T-cell (primary cell): ENCODE measurements at regions not wholly inside any gene's neighbourhood (a gene's known extent, or its start where the extent isn't known, plus 50 kb on each side); places are given as distances from the start of the nearest gene placed in this dataset.
"Not testable (repeated sequence)": the region's sequence is repeated elsewhere in the genome, so short reads cannot be mapped to it uniquely, and the experiment has no call there.

Experiments used
- ATAC-seq, 4 experiments: fragments of 200-7000 bp in 3 of 4; fragments of 150-1000 bp in 1 of 4; cut with Tn5 transposase; replicated peaks in 1 of 4; 1 replicate in 3 of 4; 2 replicates in 1 of 4; pipeline ENCODE4 v1.10.0; 2021; ENCODE audit warnings: moderate library complexity in 3 of 4, mild to moderate bottlenecking in 2 of 4, moderate number of reproducible peaks in 1 of 4
- CTCF ChIA-PET, 2 donors: fragments of 300-600 bp; sonication (Branson Sonifier 250); formaldehyde crosslinking; loops; one replicate each; lab custom pipeline; 2022; ENCODE audit warnings: antibody characterized with exemption in 2 of 2; lab: Charles Lee
- POLR2A ChIA-PET, 2 donors: fragments of 300-600 bp; sonication (Branson Sonifier 250); formaldehyde crosslinking; loops; one replicate each; lab custom pipeline; 2022; ENCODE audit warnings: antibody characterized with exemption in 2 of 2; lab: Charles Lee
- DNase-seq, 35 experiments: peaks; one replicate each; pipeline versions ENCODE4 v3.0.0 to v3.0.0-alpha.2; 2013 to 2023
- H3K27ac ChIP-seq: one replicate; pipeline ENCODE4 v1.5.1; 2013; ENCODE audit warnings: low read length
- H3K27me3 ChIP-seq, 2 experiments: replicated peaks in 1 of 2; 1 replicate in 1 of 2; 2 replicates in 1 of 2; pipeline versions ENCODE4 v1.6.1 to v1.7.0; 2013; ENCODE audit warnings: low read length in 1 of 2, mixed read lengths in 1 of 2; ENCODE audit not compliant: control insufficient read depth in 2 of 2, insufficient read depth in 2 of 2; ENCODE audit errors: extremely low read depth in 1 of 2
- H3K36me3 ChIP-seq, 2 donors: 1 replicate in 1 of 2; 2 replicates in 1 of 2; pipeline versions ENCODE4 v1.6.1 to v1.7.0; 2013; ENCODE audit warnings: low read length in 1 of 2; ENCODE audit not compliant: control insufficient read depth in 2 of 2, insufficient read depth in 1 of 2; ENCODE audit errors: extremely low read depth in 1 of 2
- H3K4me1 ChIP-seq, 2 experiments: 1 replicate in 1 of 2; 2 replicates in 1 of 2; pipeline versions ENCODE4 v1.6.1 to v1.7.0; 2013; ENCODE audit warnings: low read length in 2 of 2, mixed read lengths in 1 of 2; ENCODE audit not compliant: insufficient read depth in 2 of 2, control insufficient read depth in 1 of 2; ENCODE audit errors: extremely low read depth in 1 of 2
- H3K4me3 ChIP-seq, 2 donors: 1 replicate in 1 of 2; 2 replicates in 1 of 2; pipeline versions ENCODE4 v1.5.1 to v1.7.0; 2013; ENCODE audit warnings: mild to moderate bottlenecking in 2 of 2, low read length in 1 of 2, moderate library complexity in 1 of 2; ENCODE audit not compliant: control insufficient read depth in 1 of 2; ENCODE audit errors: extremely low read depth in 1 of 2
- H3K9me3 ChIP-seq: 2 replicates; pipeline ENCODE4 v1.7.0; 2013
- H3K27ac Mint-ChIP-seq, 2 donors: one replicate each; pipeline ENCODE4 v1.8.0; 2020 to 2021; ENCODE audit warnings: mild to moderate bottlenecking in 2 of 2, mixed read lengths in 2 of 2
- H3K27me3 Mint-ChIP-seq, 2 donors: one replicate each; pipeline ENCODE4 v1.8.0; 2021 to 2022; ENCODE audit warnings: mixed read lengths in 2 of 2
- H3K36me3 Mint-ChIP-seq: one replicate; pipeline ENCODE4 v1.8.0; 2021; ENCODE audit warnings: mixed read lengths
- H3K4me1 Mint-ChIP-seq, 3 donors: one replicate each; pipeline ENCODE4 v1.8.0; 2020 to 2022; ENCODE audit warnings: mixed read lengths in 3 of 3, mild to moderate bottlenecking in 1 of 3
- H3K4me3 Mint-ChIP-seq, 3 donors: one replicate each; pipeline ENCODE4 v1.8.0; 2020 to 2022; ENCODE audit warnings: mild to moderate bottlenecking in 3 of 3, mixed read lengths in 3 of 3, moderate library complexity in 3 of 3
- H3K9me3 Mint-ChIP-seq, 3 donors: one replicate each; pipeline ENCODE4 v1.8.0; 2020 to 2022; ENCODE audit warnings: mixed read lengths in 3 of 3
- WGBS: methylation state at CpG from one replicate; pipeline ENCODE4 v1.1.5; 2013; ENCODE audit warnings: missing lambda C conversion rate; ENCODE audit not compliant: insufficient coverage; 5-methylcytosine and 5-hydroxymethylcytosine counted together

GRCh38 chr10:81248886-81249285 lies 626.1 kb upstream of the NRG3 start:
- POLR2A ChIA-PET, result no interaction called here
- Mint-ChIP-seq H3K27me3 (no peaks in the 10 kb centered on the region), H3K9me3 (peaks cover 0 to 5% (median 0%) of the 10 kb centered on the region in 3 donors), H3K4me1 (no peaks in the 10 kb centered on the region), H3K4me3 (no peak overlapping the region), H3K36me3 (no peaks in the 10 kb centered on the region), H3K27ac (no peak overlapping the region)
- Histone ChIP-seq H3K36me3 (no peaks in the 10 kb centered on the region), H3K4me3 (no peak overlapping the region), H3K9me3 (no peaks in the 10 kb centered on the region), H3K27ac (no peak overlapping the region), H3K27me3 (no peaks in the 10 kb centered on the region), H3K4me1 (no peaks in the 10 kb centered on the region)
- CTCF ChIA-PET, result no interaction called here
- WGBS, result 25% methylated on average over 1 of the region's 3 CpGs
- DNase-seq (no peak), ATAC-seq (no peak)

GRCh38 chr10:81251457-81252115 lies 623.4 kb upstream of the NRG3 start:
- H3K9me3 ChIP-seq, result no peaks in the 10 kb centered on the region
- ChIA-PET CTCF (no interaction called here), POLR2A (no interaction called here)
- Mint-ChIP-seq H3K36me3 (no peaks in the 10 kb centered on the region), H3K27me3 (no peaks in the 10 kb centered on the region), H3K4me3 (no peak overlapping the region), H3K4me1 (no peaks in the 10 kb centered on the region), H3K27ac (no peak overlapping the region), H3K9me3 (peaks cover 0 to 5% (median 4%) of the 10 kb centered on the region in 3 donors)
- H3K4me1 ChIP-seq, result no peaks in the 10 kb centered on the region
- ATAC-seq (no peak), DNase-seq (no peak)
- no peaks in the 10 kb centered on the region for H3K27me3 ChIP-seq
- H3K27ac ChIP-seq, result no peak overlapping the region
- WGBS, result no CpG with 5 or more reads among the region's 4 CpGs
- H3K36me3 ChIP-seq, result no peaks in the 10 kb centered on the region
- no peak overlapping the region for H3K4me3 ChIP-seq

GRCh38 chr10:81264991-81265390 lies 610.0 kb upstream of the NRG3 start:
- 97% methylated on average over 4 of the region's 18 CpGs for WGBS

DNA sequence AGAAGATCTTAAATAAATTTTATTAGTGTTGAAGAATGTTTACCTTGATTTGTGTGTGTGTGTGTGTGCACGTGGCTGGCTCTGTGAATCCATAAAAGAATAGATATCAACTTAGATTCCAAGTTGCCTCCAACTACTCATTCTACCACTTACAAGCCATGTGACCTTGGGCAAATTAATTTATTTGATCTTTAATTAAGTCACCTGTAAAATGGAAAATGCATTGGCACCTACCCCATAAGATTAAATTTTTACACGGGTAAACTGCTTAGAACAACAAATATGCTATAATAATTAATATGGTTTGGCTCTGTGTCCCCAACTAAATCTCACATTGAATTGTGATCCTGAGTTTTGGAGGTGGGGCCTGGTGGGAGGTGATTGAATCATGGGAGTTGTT lies 604.9 kb upstream of the NRG3 start:
- Histone ChIP-seq H3K4me1 (no peaks in the 10 kb centered on the region), H3K27ac (no peak overlapping the region), H3K4me3 (no peak overlapping the region), H3K36me3 (no peaks in the 10 kb centered on the region), H3K9me3 (no peaks in the 10 kb centered on the region), H3K27me3 (no peaks in the 10 kb centered on the region)
- no peaks in the 10 kb centered on the region for H3K27me3 Mint-ChIP-seq
- H3K27ac Mint-ChIP-seq, result no peak overlapping the region
- no CpG with 5 or more reads among the region's 2 CpGs for WGBS
- H3K4me1 Mint-ChIP-seq, result no peaks in the 10 kb centered on the region
- CTCF ChIA-PET, result no interaction called here
- H3K9me3 Mint-ChIP-seq, result peaks cover 0 to 18% (median 7%) of the 10 kb centered on the region in 3 donors
- no peak for DNase-seq
- no peak for ATAC-seq
- POLR2A ChIA-PET, result no interaction called here
- no peaks in the 10 kb centered on the region for H3K36me3 Mint-ChIP-seq
- H3K4me3 Mint-ChIP-seq, result no peak overlapping the region

More at GRCh38 chr10:81264991-81265390, 610.0 kb upstream of the NRG3 start:
- H3K4me3 Mint-ChIP-seq, H3K36me3 Mint-ChIP-seq, DNase-seq, H3K27me3 ChIP-seq, POLR2A ChIA-PET, H3K36me3 ChIP-seq, H3K27ac Mint-ChIP-seq, H3K4me1 Mint-ChIP-seq, H3K27me3 Mint-ChIP-seq, H3K4me1 ChIP-seq, CTCF ChIA-PET, H3K27ac ChIP-seq, H3K9me3 Mint-ChIP-seq, ATAC-seq, H3K4me3 ChIP-seq, H3K9me3 ChIP-seq: not testable (repeated sequence)

DNA sequence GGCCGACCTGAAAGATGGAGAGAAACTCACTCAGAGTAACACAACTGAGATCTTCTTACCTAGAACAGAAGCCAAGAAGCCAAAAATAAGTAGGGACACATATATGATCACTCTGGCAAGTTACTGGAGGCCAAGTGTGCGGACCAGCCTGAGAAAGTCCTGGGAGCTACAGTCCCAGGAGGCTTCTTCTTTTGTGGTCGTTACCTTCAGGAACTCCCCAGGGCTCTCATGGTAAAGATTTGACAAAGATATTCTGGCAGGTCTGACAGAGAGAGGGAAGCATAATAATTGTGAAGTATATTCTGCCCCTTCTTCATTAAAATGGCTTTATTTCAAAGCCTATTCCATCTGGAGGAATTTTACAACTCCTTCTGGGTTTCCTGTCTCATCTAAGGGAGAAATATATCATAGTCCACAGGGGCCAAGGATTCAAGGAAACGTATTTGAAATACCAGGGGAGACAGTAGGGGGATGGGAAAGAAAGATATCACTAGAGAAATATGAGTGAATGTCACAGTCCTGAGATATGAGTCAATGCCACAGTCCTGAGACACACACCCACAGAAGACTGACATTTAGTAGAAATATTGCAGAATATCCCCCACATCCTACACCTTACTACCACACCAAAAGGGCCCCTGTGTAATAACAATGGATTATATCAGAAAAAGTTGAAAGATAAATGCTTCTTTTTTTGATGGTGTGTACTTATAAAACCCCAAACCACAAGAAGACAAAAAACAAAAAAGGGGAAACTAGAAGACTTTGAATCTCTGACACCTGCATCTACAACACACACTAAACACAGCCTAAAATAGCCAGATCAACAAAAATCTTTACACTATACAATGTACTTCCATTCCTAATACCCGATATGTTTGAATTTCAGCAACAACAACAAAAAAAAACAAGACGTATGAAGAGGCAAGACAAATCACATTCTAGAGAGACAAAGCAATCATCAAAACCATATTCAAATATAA lies 594.2 kb upstream of the NRG3 start:
- Histone ChIP-seq H3K4me3 (no peak overlapping the region), H3K27me3 (no peaks in the 10 kb centered on the region), H3K9me3 (no peaks in the 10 kb centered on the region), H3K4me1 (no peaks in the 10 kb centered on the region), H3K27ac (no peak overlapping the region), H3K36me3 (no peaks in the 10 kb centered on the region)
- H3K4me3 Mint-ChIP-seq, result no peak overlapping the region
- peaks cover 5 to 11% (median 8%) of the 10 kb centered on the region in 3 donors for H3K9me3 Mint-ChIP-seq
- H3K27me3 Mint-ChIP-seq, result no peaks in the 10 kb centered on the region
- ChIA-PET CTCF (no interaction called here), POLR2A (no interaction called here)
- H3K4me1 Mint-ChIP-seq, result no peaks in the 10 kb centered on the region
- no peak for DNase-seq
- no peak overlapping the region for H3K27ac Mint-ChIP-seq
- 46% methylated on average over 2 of the region's 6 CpGs for WGBS
- ATAC-seq, result no peak
- H3K36me3 Mint-ChIP-seq, result no peaks in the 10 kb centered on the region

- Mint-ChIP-seq H3K4me1 (no peaks in the 10 kb centered on the region), H3K27me3 (no peaks in the 10 kb centered on the region), H3K36me3 (no peaks in the 10 kb centered on the region), H3K9me3 (peaks cover 7 to 17% (median 14%) of the 10 kb centered on the region in 3 donors), H3K27ac (no peak overlapping the region), H3K4me3 (no peak overlapping the region)
- no peak for DNase-seq
- CTCF ChIA-PET, result no interaction called here
- Histone ChIP-seq H3K27me3 (no peaks in the 10 kb centered on the region), H3K27ac (no peak overlapping the region), H3K4me3 (no peak overlapping the region), H3K4me1 (no peaks in the 10 kb centered on the region), H3K9me3 (no peaks in the 10 kb centered on the region), H3K36me3 (no peaks in the 10 kb centered on the region)
- ATAC-seq, result no peak
- POLR2A ChIA-PET, result no interaction called here
These were observed 586.5 kb upstream of the NRG3 start for GRCh38 chr10:81288544-81288943.
